HEK293T (cell line): ENCODE measurements at regions not wholly inside any gene's neighbourhood (a gene's known extent, or its start where the extent isn't known, plus 50 kb on each side); places are given as distances from the start of the nearest gene placed in this dataset.

ENCODE experiments used
- CTCF ChIA-PET: fragments of 350-600 bp; formaldehyde crosslinking; extraction: SDS; loops from one replicate; lab custom pipeline; 2021; ENCODE audit warnings: antibody characterized with exemption, inconsistent platforms; lab: Yijun Ruan, JAX
- POLR2A ChIA-PET: fragments of 350-600 bp; formaldehyde crosslinking; extraction: SDS; loops from one replicate; lab custom pipeline; 2020; ENCODE audit warnings: antibody characterized with exemption, inconsistent platforms; lab: Yijun Ruan, JAX
- DNase-seq: peaks from one replicate; pipeline ENCODE4 v3.0.0; 2012; ENCODE audit warnings: mixed read lengths; ENCODE audit errors: extremely low spot score
- ARNT ChIP-seq: fragments of 450-650 bp; IDR thresholded peaks from 2 replicates; pipeline ENCODE4 v1.6.1; 2017; ENCODE audit warnings: mild to moderate bottlenecking
- BHLHE40 ChIP-seq: fragments of 450-650 bp; IDR thresholded peaks from 2 replicates; pipeline ENCODE4 v1.6.1; 2016; ENCODE audit warnings: mild to moderate bottlenecking, moderate library complexity, borderline replicate concordance
- CTBP1 ChIP-seq: fragments of 450-650 bp; IDR thresholded peaks from 2 replicates; pipeline ENCODE4 v1.6.1; 2016; ENCODE audit warnings: borderline replicate concordance
- ELF4 ChIP-seq: fragments of 450-650 bp; IDR thresholded peaks from 2 replicates; pipeline ENCODE4 v1.6.1; 2017; ENCODE audit warnings: antibody characterized with exemption
- FOXA1 ChIP-seq: fragments of 450-650 bp; IDR thresholded peaks from 2 replicates; pipeline ENCODE4 v1.6.1; 2016; ENCODE audit warnings: mild to moderate bottlenecking
- FOXK2 ChIP-seq: fragments of 450-650 bp; IDR thresholded peaks from 2 replicates; pipeline ENCODE4 v1.6.1; 2016; ENCODE audit warnings: mild to moderate bottlenecking
- FOXM1 ChIP-seq: fragments of 450-650 bp; IDR thresholded peaks from 2 replicates; pipeline ENCODE4 v1.6.1; 2017; ENCODE audit warnings: mild to moderate bottlenecking, borderline replicate concordance
- HDGF ChIP-seq: fragments of 450-650 bp; IDR thresholded peaks from 2 replicates; pipeline ENCODE4 v1.6.1; 2017; ENCODE audit warnings: antibody characterized with exemption, borderline replicate concordance
- L3MBTL2 ChIP-seq: fragments of 450-650 bp; conservative IDR thresholded peaks from 2 replicates; pipeline ENCODE4 v1.6.1; 2016; ENCODE audit warnings: mild to moderate bottlenecking
- LEF1 ChIP-seq: fragments of 450-650 bp; IDR thresholded peaks from 2 replicates; pipeline ENCODE4 v1.6.1; 2017; ENCODE audit warnings: mild to moderate bottlenecking, borderline replicate concordance
- NFRKB ChIP-seq: fragments of 450-650 bp; IDR thresholded peaks from 2 replicates; pipeline ENCODE4 v1.6.1; 2016; ENCODE audit warnings: mild to moderate bottlenecking, moderate library complexity
- SP1 ChIP-seq: fragments of 450-650 bp; IDR thresholded peaks from 2 replicates; pipeline ENCODE4 v1.6.1; 2017
- SUZ12 ChIP-seq: fragments of 450-650 bp; IDR thresholded peaks from 2 replicates; pipeline ENCODE4 v1.6.1; 2016; ENCODE audit warnings: mild to moderate bottlenecking
- TARDBP ChIP-seq: fragments of 450-650 bp; IDR thresholded peaks from 2 replicates; pipeline ENCODE4 v1.6.1; 2016
- ZNF384 ChIP-seq: fragments of 450-650 bp; IDR thresholded peaks from 2 replicates; pipeline ENCODE4 v1.6.1; 2016
- TF ChIP-seq, protein P1 (sequence below): fragments of 450-650 bp; IDR thresholded peaks from 2 replicates; pipeline ENCODE4 v1.6.1; 2016

DNA sequence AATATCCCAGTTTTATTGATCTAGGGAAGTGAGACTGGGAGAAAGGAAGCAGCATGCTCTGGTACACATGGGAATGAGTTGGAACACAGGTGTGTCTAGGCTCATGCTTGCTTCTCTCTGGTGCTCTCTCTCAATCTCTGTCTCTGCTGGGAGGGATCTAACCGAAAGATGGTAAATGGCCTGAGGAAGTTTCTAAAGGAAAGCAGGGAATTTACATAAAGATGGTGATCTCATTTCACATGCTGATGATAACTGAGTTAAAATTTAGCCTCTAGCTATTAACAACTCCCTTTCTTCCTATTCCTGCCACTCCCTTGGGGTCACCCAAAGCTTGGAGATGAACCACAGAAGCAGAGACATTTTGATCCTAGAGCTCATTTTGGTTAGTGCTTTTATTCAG lies 436.2 kb downstream of the SH3GL2 start:
- no peak for DNase-seq
- no peak for TF ChIP-seq CTBP1
- no peak for TF ChIP-seq SP1
- no peak for TF ChIP-seq ELF4
- no peak for TF ChIP-seq SUZ12
- TF ChIP-seq ARNT: no peak
- no peak for TF ChIP-seq FOXM1
- TF ChIP-seq, protein P1, sequence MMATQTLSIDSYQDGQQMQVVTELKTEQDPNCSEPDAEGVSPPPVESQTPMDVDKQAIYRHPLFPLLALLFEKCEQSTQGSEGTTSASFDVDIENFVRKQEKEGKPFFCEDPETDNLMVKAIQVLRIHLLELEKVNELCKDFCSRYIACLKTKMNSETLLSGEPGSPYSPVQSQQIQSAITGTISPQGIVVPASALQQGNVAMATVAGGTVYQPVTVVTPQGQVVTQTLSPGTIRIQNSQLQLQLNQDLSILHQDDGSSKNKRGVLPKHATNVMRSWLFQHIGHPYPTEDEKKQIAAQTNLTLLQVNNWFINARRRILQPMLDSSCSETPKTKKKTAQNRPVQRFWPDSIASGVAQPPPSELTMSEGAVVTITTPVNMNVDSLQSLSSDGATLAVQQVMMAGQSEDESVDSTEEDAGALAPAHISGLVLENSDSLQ: no peak
- no peak for TF ChIP-seq HDGF
- POLR2A ChIA-PET: no interaction called here
- CTCF ChIA-PET: no interaction called here

DNA sequence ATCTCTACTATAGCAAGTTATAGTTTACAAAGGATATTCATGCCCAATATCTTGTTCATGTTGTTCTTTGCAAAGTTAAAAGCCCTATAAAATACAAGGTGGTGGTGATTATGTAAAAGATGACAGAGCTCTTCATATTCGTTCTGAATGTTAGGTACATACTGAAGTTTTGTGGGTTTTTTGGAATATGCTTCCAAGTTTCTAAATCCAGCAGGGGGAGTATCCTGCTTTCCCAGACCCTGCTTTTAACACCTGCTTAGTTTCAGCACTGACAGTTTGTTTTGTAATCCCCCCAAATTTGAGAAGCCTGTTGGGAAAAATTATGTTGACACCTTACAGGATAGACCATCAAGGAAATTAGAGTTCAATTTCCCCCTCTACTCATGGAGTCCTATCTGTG lies 438.3 kb downstream of the SH3GL2 start:
- ChIA-PET POLR2A (no interaction called here), CTCF (no interaction called here)
- TF ChIP-seq, protein P1: no peak
- TF ChIP-seq L3MBTL2 (no peak), FOXA1 (no peak), LEF1 (no peak), FOXM1 (no peak), ELF4 (no peak), CTBP1 (no peak), SUZ12 (no peak), NFRKB (no peak), TARDBP (no peak)
- no peak for DNase-seq

DNA sequence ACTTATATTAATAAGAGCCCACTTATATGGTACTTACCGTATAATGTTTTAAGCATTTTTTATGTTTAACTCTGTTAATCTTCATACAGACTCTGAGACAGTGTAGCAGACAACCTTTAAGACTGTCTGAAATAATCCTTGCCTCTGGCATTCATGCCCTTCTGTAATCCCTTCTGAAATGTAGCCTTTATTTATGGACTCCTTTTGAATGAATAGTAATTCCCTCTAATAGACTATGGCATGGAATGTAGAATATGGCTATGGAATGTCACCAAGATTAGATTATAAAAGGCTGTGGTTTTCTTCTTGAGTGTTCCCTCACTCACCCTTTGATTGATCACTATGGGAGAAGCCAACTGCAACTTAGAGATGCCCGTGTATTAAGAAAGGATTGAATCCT lies 439.4 kb downstream of the SH3GL2 start:
- CTCF ChIA-PET: no interaction called here
- no peak for TF ChIP-seq SUZ12
- no peak for TF ChIP-seq SP1
- TF ChIP-seq CTBP1: no peak
- no peak for TF ChIP-seq TARDBP
- no peak for TF ChIP-seq L3MBTL2
- TF ChIP-seq ZNF384: no peak
- TF ChIP-seq FOXM1: no peak
- no peak for TF ChIP-seq FOXA1
- no peak for TF ChIP-seq ARNT
- no peak for TF ChIP-seq LEF1
- no peak for TF ChIP-seq ELF4
- TF ChIP-seq, protein P1: no peak
- TF ChIP-seq HDGF: no peak
- TF ChIP-seq FOXK2: no peak
- TF ChIP-seq NFRKB: no peak
- TF ChIP-seq BHLHE40: no peak
- POLR2A ChIA-PET: no interaction called here
- no peak for DNase-seq

DNA sequence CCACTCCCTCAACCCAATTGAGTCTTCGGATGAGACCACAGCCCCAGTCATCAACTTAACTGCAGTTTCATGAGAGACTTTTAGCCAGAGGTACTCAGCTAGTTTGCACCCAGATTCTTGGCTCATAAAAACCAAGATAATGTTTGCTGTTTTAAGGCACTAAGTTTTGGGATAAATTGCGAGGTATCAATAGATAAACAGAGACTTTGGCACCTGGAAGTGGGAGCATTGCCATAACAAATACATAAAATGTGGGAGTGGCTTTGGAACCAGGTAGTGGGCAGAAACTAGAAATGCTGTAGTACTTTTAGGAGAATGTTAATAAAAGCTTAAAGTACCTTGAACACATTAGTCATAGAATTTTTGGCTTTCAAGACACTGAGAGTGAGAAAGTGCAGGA lies 439.8 kb downstream of the SH3GL2 start:
- ChIA-PET POLR2A (no interaction called here), CTCF (no interaction called here)
- TF ChIP-seq ARNT (no peak), ELF4 (no peak), ZNF384 (no peak), BHLHE40 (no peak), NFRKB (no peak), FOXA1 (no peak)

DNA sequence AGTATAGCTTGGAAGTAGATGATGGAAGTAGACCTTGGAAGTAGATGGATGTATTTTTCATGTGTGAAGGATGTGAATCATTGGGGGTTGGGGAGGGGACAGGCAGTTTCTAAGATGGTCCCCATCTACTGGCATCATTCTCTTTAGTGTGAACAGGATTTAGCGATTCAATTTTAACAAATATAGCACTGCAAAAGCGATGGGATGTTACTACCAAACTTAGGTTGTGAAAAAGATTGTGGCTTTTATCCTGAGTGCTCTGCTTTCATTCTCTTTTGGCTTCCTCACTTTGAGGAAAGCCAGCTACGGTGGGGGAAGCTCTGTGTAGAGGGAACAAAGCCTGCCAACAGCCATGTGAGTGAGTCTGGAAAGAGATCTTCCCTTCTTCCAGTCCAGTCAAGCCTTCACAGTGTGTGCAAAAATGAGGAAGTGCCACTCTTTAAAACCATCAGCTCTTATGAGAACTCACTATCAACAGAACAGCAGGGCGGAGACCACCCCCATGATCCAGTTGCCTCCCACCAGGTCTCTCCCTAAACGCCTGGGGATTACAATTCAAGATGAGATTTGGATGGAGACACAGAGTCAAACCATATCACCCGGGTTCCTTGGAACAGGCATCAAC lies 441.4 kb downstream of the SH3GL2 start:
- no peak for TF ChIP-seq L3MBTL2
- no peak for TF ChIP-seq TARDBP
- TF ChIP-seq ELF4: no peak
- TF ChIP-seq NFRKB: no peak
- TF ChIP-seq CTBP1: no peak
- TF ChIP-seq, protein P1: no peak
- TF ChIP-seq ARNT: no peak
- no peak for TF ChIP-seq FOXM1
- TF ChIP-seq LEF1: no peak
- no peak for TF ChIP-seq ZNF384
- no peak for TF ChIP-seq FOXA1
- no peak for TF ChIP-seq FOXK2
- TF ChIP-seq SP1: no peak
- no peak for TF ChIP-seq HDGF
- no peak for DNase-seq
- POLR2A ChIA-PET: no interaction called here
- CTCF ChIA-PET: no interaction called here

More for the DNA sequence above, 439.8 kb downstream of the SH3GL2 start:
- DNase-seq: no peak

DNA sequence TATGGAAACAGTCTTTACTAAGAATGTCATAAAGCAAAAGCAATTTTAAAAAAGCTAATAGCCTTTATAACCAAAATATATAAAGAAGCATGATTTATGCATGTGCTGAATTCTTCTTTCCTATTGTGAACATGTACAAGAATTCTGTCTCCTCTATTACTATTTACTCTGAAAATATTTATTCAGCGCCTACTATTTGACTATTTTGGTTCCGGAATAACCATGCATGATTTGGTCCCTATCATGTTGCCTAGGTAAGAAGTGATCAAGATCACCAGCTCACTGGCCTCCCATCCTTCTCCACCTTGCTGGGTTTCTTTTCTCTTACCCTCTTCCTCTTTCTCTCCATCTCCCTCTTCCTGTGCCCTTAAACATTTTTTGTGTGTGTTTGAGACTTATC lies 443.8 kb downstream of the SH3GL2 start:
- ChIA-PET CTCF (no interaction called here), POLR2A (no interaction called here)
- DNase-seq: no peak

More for the DNA sequence above, 443.8 kb downstream of the SH3GL2 start:
- TF ChIP-seq FOXM1 (no peak), SUZ12 (no peak), LEF1 (no peak), BHLHE40 (no peak), L3MBTL2 (no peak), ELF4 (no peak), SP1 (no peak), ZNF384 (no peak), FOXA1 (no peak), NFRKB (no peak), FOXK2 (no peak), ARNT (no peak), CTBP1 (no peak), HDGF (no peak), TARDBP (no peak)
- TF ChIP-seq, protein P1: no peak
